ELF-1 (cell line): ENCODE measurements at regions not wholly inside any gene's neighbourhood (a gene's known extent, or its start where the extent isn't known, plus 50 kb on each side); places are given as distances from the start of the nearest gene placed in this dataset.
A peak's percentile ranks its signal among the peaks of the same experiment; 100 is the strongest.
"Not testable (repeated sequence)": the region's sequence is repeated elsewhere in the genome, so short reads cannot be mapped to it uniquely, and the experiment has no call there.

Source experiments
- DNase-seq: peaks from one replicate; pipeline ENCODE4 v3.0.0-alpha.2; 2016; ENCODE audit warnings: low read depth, low spot score

DNA sequence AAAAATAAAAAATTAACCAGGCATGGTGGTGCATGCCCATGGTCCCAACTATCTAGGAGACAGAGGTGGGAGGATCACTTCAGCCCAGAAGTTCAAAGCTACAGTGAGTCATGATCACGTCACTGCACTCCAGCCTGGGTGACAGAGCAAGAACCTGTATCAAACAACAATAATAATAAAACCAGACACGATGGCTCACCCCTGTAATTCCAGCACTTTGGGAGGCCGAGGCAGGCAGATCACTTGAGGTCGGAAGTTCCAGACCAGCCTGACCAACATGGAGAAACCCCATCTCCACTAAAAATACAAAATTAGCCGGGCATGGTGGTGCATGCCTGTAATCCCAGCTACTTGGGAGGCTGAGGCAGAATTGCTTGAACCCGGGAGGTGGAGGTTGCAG, 159.4 kb downstream of the SKIDA1 start:
- DNase-seq, result not testable (repeated sequence)

DNA sequence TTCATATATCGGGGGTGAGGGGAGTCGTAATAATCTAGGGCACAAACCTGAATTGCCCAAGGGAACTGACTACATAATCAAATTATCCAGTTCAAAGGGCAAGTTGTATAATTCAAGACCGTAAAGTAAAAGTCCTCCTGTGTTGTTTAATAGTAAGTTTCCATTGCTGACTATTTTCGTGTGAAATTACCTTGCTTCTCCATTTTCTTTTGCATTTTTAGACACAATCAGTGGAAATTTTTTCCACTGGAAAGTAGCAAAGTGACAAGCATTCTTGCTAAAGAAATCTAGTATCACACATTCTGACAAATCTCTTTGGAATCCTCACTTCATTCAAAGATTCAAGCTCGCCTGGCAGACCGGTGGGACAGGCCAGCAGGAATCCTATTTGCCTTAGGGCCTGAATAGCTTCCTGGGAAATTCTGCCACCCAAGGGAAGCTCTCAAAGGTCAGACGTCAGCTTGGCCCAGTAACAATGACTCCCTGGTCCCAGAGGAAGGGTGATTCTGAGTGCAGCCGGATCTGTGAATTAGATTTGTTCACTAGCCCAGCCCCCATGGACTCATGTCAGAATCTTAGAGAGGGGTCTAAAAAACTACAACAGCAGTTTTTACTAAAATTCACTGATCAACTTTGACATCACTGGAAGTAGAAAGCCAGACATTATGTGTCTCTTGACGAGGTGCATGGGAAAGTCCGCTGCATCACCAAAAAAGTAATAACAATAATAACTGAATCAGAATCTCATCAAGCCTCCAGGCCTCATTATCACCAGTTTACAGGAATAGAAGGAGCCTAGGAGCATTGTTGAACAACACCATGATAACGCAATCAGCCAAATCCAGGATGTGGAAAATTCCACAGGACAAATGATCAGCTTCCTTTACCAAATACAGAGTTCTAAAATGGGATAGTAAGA, 161.0 kb downstream of the SKIDA1 start:
- DNase-seq, result peak; percentile 97

DNA sequence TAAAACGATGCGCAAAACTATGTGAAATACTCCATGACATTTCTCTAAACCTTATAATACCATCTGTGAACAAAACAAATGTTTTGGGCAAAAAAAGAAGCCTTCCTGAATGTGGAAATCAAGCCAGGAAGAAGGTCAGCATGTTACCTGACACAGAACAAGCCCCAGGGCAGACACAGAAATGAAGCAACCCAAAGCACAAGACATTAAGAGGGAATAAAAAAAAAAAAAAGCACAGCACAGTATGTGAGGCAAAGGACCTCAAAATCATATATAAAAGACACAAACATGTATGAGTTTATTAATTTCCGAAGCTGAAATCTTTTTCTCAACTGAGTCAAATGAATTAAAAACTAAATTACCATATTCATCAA, 161.8 kb downstream of the SKIDA1 start:
- peak; percentile 48 for DNase-seq

DNA sequence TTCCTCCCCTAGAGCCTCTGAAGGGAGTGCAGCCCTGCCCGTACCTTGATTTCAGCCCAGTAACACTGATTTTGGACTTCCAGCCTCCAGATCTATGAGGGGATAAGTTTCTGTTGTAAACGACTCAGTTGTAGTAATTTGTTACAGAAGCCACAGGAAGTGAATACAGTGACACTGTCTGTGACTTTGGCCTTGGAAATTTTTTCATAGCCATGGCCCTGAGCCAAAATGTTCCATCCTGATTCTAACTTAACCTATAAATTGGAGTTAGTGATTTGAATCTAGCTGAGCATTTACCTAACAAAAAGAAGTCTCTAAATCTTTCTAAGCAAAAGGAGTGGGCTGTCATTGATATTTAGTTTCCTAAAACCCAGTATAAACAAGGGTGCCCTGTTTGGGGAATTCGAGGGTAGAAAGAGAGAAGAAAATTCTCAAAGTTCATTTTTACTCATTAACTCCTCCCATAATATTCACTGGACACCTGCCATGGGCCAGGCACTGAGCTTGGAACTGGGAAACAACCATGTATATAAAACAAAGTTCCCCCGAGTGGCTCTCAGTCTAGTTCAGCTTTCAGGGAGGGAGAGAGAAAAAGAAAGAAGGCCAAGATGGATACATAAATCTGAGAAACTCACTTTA, 162.3 kb downstream of the SKIDA1 start:
- no peak for DNase-seq

DNA sequence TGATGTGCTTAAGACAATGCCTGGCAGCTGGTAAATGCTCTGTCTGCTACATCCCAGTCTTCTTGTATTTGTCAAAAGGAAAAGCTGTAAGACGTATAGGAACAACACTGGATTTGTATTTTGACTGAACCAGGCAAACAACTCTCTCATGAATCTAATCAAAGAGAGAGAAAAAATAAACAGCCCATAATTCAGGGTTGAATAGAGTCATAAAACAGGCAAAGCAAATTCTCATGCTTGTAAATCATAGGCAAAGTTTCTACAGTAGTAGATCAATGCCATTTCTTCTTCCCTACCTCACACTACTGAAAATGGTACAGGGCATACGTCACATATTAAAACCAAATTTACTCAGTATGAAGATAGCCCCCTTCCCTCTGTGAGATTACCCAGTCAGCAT, 166.3 kb downstream of the SKIDA1 start:
- no peak for DNase-seq

DNA sequence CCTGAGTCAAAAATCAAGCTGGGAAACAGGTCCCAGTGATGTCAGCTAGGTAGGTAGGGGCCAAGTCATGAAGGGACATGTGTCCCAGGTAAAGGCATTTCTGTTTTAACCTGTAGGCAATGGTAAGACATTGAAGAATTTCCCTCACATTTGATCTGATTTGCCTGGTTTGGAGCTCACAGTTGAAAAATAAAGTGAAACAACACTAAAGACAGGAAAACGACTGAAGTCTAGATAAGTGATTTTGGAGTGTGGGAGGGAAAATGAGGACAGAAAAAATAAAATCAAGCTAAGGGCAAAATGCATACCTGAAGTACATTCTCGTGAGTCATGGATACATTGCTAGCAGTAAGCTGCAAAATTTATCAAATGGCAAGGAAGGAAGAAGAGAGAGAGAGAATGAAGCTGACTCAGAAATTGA, 169.9 kb downstream of the SKIDA1 start:
- DNase-seq, result peak; percentile 34

DNA sequence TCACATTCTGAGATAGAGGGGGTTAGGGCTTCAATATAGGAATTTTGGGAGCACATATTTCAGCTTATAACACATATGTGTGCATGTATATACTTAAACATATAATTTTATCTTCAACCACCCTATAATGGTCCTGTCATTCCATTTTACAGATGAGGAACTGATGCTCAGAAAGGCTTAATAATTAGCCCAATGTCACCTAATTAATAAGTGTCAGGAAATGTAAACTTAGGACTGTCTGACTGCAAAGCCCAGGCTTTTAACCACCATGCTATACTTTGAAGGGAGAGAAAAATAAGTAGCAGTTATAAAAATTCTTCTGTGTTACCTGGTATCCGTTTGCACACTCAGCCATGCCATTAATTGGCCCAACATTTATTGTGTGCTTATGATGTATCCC, 172.6 kb downstream of the SKIDA1 start:
- no peak for DNase-seq

DNA sequence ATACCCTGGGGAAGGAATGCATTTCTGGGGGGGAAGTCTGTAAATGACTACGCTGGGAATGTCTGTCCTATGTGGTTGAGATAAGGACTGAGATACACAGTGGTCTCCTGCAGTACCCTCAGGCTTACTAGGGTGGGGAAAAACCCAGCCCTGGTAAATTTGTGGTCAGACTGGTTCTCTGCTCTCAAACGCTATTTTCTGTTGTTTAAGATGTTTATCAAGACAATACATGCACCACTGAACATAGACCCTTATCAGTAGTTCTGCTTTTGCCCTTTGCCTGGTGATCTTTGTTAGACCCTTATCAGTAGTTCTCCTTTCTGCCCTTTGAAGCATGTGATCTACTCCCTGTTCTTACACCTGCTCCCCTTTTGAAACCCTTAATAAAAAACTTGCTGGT, 173.9 kb downstream of the SKIDA1 start:
- DNase-seq, result peak; percentile 76

DNA sequence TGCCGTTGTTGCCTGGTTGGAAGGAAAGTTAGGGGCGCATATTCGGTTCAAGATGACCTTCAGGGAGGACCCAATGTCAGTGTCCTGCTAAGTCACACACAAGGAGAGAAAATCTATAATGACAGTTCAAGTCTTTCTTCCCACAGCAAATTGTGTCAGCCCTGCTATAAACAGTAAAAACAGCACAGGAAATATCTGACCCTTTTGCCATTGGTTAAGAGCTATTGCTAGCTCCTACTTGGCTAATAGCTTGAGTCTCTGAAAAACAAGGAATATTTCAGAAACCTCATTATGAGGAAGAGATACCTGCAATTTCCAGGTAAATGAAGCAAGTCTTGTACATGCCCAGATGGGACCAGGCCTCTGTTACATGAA, 175.6 kb downstream of the SKIDA1 start:
- no peak for DNase-seq

DNA sequence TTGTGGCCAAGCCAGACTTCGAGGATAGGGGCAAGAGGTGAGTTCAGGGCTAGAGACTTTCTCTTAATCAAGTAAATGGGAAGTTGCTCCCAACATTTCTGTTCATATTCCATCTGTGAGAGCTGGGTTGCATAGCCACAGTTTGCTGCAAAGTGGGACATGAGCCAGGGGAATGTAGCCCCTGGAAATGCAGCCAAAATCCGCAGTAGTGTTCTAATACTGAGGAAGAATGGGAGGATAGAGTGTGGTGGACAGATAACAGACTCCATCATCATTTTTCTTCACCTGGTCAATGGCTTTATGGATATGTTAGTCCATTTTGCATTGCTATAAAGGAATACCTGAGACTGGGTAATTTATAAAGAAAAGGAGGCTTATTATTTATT, 177.7 kb downstream of the SKIDA1 start:
- no peak for DNase-seq

DNA sequence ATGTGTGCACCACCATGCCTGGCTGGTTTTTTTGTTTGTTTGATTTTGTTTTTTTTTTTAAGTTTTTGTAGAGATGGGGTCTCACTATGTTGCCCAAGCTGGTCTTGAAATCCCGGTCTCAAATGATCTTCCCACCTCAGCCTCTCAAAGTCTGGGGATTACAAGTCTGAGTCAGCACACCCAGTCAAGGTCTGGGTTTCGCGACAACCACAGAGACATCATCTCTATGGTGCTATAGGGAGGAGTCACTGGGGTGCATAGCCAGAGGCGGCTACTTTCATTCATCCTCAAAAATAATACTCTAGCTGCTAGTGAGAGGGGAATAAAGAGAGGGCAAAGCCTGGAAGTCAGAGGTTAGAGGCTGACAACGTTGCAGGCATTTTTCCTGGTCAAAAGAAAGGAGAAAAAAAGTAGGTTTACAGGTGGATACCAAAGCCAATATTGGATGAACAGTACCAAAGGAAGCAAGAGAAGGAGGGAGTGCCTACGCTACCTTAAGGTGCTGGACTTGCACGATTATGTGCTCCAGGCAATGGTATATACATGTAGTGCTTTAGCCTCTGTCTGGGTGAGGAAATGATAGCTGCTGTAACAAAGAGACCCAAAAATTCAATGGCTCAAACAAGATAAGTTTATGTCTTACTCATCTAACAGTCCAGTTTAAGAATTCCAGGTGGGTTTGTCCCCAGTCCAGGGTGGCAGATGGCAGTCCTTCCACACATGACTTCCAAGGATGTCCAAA, 178.3 kb downstream of the SKIDA1 start:
- DNase-seq, result no peak

DNA sequence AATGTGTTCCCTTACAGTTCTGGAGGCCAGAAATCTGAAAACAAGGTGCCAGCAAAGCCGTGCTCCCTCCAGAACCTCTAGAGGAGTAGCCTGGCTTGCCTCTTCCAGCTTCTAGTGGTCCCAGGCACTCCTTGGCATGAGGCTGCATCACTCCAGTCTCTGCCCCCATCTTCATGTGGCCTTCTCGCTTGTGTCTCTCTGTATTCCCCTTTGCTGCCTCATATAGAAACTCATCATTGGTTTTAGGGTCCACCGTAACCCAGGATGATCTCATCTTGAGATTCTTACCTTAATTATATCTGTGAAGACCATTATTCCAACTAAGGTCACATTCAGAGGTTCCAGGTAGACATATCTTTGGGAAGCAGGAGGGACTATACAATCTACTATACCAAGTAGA, 182.4 kb downstream of the SKIDA1 start:
- DNase-seq, result no peak

DNA sequence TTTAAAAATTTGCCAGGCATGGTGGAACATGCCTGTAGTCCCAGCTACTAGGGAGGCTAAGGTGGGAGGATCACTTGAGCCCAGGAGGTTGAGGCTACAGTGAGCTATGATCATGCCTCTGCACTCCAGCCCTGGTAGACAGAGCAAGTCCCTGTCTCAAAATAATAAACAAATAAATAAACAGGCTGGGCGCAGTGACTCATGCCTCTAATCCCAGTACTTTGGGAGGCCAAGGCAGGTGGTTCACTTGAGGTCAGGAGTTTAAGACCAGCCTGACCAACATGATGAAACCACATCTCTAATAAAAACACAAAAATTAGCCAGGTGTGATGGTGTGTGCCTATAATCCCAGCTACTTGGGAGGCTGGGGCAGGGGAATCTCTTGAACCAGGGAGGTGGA, 183.0 kb downstream of the SKIDA1 start:
- DNase-seq, result not testable (repeated sequence)

DNA sequence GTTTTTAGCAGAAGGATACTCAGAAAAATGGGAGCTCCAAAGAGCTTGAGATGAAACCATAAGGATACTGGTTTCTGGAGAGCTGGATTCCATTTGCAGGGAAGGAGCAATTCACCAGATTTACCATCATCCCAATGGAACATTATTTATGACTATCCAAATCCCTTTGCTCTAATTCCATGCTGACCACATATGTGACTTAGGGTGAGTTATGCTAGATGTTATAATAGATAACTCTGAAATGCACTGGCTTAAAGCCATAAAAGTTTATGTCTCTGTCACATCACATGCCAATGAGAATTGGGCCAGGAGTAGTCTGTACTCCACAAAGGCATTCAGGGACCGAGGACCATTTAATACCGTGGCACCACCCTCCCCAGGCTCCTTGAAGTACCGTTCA, 185.2 kb downstream of the SKIDA1 start:
- no peak for DNase-seq

DNA sequence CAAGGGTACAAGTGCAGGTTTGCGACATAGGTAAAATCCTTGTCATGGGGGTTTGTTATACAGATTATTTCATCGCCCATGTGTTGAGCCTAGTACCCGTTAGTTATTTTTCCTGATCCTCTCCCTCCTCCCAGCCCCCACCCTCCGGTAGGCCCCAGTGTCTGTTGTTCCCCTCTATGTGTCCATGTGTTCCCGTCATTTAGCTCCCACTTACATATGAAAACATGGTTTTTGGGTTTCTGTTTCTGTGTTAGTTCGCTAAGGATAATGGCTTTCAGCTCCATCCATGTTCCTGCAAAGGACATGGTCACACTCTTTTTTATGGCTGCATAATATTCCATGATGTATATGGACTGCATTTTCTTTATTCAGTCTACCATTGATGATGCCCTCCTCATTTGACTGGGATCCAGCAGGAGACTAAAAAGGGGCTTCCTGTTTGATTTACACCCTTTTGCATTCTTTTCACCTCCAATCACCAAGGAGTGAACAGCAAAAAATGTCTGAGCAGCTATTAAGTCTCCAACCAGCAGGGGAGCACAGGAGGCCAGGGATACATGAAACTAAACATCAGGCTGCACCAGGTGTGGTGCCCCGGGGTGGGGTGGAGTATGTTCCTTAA, 188.2 kb downstream of the SKIDA1 start:
- DNase-seq, result peak; percentile 52

DNA sequence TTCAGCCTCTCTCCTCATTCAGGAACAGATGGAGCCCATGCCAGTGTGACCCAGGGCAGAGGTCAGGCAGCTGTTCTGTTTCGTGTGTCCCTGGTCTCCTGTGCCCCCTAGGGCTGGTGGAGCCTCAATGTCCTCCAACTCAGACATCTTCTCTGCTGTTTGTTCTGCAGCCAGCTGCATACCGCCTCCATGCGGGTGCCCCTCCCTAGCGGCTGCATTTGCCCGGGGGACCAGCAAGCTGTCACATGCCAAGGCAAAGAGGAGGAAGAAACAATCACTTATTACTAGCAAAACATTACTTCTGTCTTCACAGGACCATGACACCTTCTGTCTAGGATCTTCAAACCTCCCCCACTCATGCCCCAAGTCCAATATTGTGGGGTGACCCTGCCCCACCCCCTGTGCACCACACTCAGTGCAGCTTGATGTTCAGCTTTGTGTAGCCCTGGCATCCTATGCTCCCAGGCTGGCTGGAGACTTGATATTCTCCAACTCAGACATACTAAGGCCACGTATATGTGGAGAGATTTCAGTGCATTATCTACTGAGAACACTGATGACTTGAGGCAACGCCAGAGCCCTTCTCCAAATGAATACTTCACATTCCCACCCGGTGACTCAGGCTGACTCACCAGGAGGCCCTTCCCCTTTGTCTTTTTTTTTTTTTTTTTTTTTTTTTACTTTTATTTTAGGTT, 188.9 kb downstream of the SKIDA1 start:
- peak; percentile 92 for DNase-seq

DNA sequence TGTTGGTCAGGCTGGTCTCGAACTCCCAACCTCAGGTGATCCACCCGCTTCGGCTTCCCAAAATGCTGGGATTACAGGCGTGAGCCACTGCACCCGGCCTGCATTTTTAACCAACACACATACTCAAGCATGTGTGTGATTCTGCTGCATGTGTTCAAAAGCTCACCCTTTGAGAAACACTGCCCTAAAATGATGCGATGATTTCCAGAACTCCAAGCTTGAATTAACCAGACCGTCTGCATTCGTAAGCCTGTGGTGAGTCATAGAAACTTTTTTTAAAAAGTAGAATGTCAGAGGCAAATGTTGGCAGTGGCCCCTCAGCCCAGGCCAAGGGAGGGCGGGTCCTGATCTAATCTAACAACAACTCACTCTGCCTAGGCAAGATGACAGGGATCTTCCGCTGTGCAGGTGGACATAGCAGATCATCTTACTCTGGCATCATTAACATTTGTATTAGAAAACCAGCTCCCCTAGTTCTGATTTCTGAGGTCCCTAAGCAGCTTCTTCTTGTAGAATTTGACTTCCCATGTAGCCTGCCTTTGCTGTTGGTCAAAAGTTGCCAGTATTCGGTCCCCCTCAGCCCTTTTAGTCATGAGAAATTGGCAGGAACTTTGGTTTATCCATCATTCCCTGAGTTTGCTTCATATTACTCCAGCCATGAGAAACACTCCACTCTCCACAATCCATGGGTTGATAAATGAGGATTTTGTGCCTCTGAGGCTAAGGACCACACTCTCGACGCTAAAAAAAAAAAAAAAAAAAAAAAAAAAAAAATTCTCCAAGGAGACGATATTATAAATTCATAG, 190.4 kb downstream of the SKIDA1 start:
- DNase-seq, result peak; percentile 83

DNA sequence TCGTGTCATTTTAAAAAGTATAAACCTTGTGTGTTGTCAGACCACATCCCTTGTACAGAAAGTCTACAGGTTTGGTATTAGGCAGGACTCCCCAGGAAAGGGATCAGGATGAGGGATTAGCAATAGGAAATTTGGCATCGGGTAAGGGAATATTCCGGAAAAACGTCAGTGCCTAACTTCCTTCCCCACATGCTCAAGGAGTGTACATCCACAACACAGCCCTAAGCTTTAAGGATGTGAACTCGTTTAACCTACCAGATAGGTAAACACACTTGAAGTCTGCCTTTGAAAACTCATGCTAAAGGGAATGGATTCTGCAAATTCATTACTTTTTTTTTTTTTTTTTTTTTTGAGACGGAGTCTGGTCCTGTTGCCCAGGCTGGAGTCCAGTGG, 194.9 kb downstream of the SKIDA1 start:
- no peak for DNase-seq

DNA sequence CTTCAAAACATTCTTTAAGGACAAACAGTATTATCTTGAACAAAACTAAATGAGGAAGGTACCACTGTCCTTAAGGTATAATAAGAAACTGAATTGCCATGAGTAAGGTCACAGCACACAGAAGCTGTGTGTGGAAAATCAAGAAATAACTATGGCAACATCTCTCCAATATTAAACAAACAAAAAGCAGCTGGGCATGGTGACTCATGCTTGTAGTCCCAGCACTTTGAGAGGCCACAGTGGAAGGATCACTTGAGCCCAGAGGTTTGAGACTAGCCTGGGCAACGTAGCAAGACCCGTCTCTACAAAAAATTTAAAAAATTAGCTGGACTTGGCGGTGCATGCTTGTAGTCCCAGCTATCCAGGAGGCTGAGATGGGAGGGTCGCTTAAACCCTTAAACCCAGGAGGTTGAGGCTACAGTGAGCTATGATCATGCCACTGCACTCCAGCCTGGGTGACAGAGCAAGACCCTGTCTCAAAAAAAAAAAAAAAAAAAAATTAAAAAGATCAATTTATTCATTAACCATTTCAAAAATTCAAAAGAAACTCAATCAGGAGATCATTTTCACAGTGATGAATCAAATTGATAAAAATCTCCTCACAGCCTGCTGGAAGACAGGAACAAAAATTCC, 195.4 kb downstream of the SKIDA1 start:
- DNase-seq, result no peak
